Bone marrow (tissue), 2 donors: ENCODE measurements at regions not wholly inside any gene's neighbourhood (a gene's known extent, or its start where the extent isn't known, plus 50 kb on each side); places are given as distances from the start of the nearest gene placed in this dataset.
"Not testable (repeated sequence)": the region's sequence is repeated elsewhere in the genome, so short reads cannot be mapped to it uniquely, and the experiment has no call there.

ENCODE experiments used
- DNase-seq, 2 donors: peaks; one replicate each; lab custom pipeline; 2025; lab: John Stamatoyannopoulos, UW

DNA sequence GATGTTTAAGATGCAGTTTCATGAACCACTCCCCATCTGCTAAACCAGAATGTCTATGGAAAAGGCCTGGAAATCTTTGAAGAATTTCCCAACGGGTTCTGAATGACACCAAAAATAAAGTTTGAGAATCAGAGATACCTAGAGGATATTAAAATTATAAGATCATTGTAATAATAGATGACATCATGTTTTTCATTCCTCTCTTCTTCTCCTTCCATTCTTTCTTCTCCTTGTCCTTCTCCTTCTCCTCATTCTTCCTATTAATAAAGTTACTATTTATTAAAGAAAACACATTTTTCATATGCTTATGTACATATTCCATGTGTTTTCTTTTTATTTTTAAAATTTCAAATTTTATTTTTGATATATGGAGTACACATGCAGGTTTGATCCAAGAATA is 1449.4 kb downstream of the LRFN5 start:
- no peak for DNase-seq

DNA sequence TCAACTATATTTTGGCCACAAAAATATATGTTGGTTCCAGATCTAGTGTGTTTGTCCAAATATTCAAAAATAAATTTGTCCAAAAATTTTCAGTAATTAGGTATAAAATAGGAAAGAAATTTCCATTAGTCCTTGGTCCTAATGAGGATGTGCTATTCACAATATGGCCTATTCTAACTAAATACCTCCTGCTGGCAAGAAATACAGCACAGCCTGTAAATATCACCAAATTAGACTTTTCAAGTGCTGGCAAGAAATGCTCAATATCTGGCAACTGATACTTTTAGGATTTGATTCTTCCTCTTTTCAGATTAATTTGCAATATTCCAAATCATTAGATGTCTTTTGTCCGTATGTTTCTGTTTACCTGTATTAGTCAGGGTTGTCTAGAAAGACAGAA is 1446.2 kb downstream of the LRFN5 start:
- no peak for DNase-seq

DNA sequence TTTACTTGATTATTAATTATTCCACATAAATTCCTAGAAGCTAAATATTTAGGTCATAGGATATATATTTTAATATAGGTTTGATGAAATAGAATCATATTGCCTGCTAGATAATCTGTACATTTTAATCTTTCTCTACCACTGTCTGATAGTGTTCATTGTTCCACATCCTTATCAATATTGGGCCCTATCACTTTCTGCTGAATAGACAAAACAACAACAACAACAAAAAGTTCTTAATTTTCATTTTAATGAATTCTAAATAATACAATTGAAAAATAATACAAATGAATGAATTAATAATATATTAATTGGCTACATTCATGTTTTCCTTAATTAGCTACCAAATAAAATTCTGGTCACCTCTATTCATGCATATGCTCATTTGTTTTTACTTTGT is 1437.2 kb downstream of the LRFN5 start:
- DNase-seq = no peak

GRCh38 chr14:43042408-43042807 is 1435.7 kb downstream of the LRFN5 start:
- no peak for DNase-seq

GRCh38 chr14:43041976-43042375 is 1435.3 kb downstream of the LRFN5 start:
- DNase-seq = no peak

DNA sequence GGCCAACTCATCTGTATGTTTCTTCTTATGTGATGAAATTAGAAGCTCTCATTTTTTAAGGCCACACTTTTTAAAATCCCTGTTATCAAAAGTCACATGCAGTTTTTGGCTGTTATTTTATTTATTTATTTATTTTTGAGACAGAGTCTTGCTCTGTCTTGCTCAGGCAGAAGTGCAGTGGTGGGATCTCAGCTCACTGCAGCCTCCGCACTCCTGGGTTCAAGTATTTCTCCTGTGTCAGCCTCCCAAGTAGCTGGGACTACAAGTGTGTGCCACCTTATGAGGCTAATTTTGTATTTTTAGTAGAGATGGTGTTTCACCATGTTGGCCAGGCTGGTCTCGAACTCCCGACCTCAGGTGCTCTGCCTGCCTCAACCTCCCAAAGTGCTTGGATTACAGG is 1434.5 kb downstream of the LRFN5 start:
- DNase-seq = no peak

GRCh38 chr14:43039881-43040280 is 1433.2 kb downstream of the LRFN5 start:
- no peak for DNase-seq

DNA sequence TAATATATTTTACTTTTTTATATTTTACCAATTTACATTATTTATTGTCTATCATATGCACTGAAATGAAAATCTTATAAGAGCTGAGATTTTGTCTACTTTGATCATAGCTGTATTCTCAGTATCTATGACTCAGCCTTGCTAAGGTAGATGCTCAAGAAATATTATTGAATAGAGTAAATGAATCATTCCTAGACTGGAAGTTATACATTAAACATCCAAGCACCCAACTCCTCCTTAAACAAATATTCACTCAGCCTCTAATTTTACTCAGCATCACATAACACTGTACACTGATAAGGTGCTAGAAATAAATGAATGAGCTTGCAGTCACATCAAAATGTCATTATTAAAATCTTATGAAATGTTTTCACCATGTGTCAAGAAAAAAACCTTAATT is 1424.9 kb downstream of the LRFN5 start:
- DNase-seq = no peak

- DNase-seq = no peak
Measured at GRCh38 chr14:43022094-43022800, 1415.6 kb downstream of the LRFN5 start.

- DNase-seq = no peak
Measured at GRCh38 chr14:43019826-43020225, 1413.2 kb downstream of the LRFN5 start.

DNA sequence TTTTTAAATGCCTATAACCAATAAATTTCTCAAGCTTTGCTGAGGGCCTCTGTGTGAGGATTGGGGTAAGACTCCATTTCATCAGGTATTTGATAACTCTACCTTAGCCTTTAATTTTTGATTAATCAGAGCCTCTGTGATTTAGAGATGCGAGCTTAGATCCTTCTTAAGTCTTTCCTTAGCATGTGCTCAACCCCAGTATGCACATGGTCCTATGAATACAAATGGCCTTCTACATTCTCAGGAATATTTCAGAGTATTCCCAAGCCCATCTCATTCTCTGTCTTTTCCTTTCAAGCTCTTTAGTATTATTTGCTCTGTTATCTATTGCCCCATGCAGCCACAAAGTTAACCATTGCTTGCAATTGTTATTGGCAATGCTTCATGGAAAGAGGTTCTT is 1407.7 kb downstream of the LRFN5 start:
- no peak for DNase-seq

- no peak for DNase-seq
Measured at GRCh38 chr14:43012817-43013216, 1406.1 kb downstream of the LRFN5 start.

GRCh38 chr14:43005807-43006206 is 1399.1 kb downstream of the LRFN5 start:
- no peak for DNase-seq

GRCh38 chr14:43003845-43004244 is 1397.2 kb downstream of the LRFN5 start:
- DNase-seq = no peak

GRCh38 chr14:43001731-43002130 is 1395.1 kb downstream of the LRFN5 start:
- no peak for DNase-seq

- DNase-seq = no peak
Measured at GRCh38 chr14:42994051-42994736, 1387.5 kb downstream of the LRFN5 start.

DNA sequence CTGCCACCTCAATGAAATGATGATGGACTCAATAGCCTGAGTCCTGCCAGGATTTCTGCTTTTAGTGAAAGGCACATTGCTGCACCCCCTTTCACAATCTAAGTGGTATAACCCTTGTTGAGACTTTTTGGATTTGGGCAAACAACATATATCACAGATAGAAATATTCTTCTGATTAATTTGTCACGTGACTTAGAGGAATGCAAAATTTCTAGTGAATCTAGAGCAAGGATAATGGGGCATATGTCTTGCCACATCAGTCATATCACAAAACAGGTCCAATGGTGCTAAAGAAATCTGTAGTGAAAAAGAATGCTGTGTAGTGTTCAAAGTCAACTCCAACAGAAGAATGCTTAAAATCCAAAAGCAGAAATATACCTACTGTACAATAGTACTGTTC is 1386.3 kb downstream of the LRFN5 start:
- no peak for DNase-seq

- no peak for DNase-seq
Measured at GRCh38 chr14:42980419-42980818, 1373.7 kb downstream of the LRFN5 start.

DNA sequence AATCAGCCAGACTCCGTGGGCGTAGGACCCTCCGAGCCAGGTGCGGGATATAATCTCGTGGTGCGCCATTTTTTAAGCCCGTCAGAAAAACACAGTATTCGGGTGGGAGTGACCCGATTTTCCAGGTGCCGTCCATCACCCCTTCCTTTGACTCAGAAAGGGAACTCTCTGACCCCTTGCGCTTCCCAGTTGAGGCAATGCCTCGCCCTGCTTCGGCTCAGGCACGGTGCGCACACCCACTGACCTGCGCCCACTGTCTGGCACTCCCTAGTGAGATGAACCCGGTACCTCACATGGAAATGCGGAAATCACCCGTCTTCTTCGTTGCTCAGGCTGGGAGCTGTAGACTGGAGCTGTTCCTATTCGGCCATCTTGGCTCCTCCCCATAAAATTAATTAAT is 1366.5 kb downstream of the LRFN5 start:
- DNase-seq = not testable (repeated sequence)

GRCh38 chr14:42965512-42965911 is 1358.8 kb downstream of the LRFN5 start:
- DNase-seq = no peak

- DNase-seq = no peak
Measured at GRCh38 chr14:42961509-42961908, 1354.8 kb downstream of the LRFN5 start.

GRCh38 chr14:42950363-42950762 is 1343.7 kb downstream of the LRFN5 start:
- no peak for DNase-seq

- DNase-seq = no peak
Measured at GRCh38 chr14:42947991-42948390, 1341.3 kb downstream of the LRFN5 start.

GRCh38 chr14:42944284-42944683 is 1337.6 kb downstream of the LRFN5 start:
- DNase-seq = no peak
